ENCODE measurements at regions not wholly inside any gene's neighbourhood (a gene's known extent, or its start where the extent isn't known, plus 50 kb on each side); places are given as distances from the start of the nearest gene placed in this dataset.

DNA sequence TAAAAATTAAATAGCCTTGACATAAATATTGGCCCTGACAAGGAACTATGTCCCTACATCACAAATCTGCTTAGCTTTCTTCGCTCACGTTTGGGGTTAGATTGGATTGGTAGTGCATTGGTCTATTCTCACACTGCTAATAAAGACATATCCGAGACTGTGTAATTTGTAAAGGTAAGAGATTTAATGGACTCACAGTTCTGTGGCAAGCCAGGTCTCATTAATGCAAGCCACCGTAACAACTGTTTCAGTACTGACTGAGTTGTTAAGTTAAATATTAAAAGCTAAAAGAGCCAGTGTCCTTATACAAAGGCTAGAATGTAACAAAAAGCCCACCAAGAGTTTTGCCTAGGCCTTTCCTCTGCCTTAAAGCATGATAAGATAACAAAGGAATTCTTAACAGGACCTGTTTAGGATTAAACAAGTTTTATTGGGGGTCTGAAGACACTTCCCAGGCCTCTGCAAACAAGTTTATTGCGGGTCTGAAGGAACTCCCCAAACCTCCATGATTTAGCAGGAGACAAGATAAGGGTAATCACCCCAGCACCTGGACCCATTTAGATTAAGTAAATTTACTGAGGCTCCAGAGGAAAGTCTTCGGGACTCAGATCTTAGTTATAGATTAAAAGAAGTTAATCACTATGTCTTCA lies 88.2 kb upstream of the PTGDR start:
- TF ChIP-seq, protein P1, sequence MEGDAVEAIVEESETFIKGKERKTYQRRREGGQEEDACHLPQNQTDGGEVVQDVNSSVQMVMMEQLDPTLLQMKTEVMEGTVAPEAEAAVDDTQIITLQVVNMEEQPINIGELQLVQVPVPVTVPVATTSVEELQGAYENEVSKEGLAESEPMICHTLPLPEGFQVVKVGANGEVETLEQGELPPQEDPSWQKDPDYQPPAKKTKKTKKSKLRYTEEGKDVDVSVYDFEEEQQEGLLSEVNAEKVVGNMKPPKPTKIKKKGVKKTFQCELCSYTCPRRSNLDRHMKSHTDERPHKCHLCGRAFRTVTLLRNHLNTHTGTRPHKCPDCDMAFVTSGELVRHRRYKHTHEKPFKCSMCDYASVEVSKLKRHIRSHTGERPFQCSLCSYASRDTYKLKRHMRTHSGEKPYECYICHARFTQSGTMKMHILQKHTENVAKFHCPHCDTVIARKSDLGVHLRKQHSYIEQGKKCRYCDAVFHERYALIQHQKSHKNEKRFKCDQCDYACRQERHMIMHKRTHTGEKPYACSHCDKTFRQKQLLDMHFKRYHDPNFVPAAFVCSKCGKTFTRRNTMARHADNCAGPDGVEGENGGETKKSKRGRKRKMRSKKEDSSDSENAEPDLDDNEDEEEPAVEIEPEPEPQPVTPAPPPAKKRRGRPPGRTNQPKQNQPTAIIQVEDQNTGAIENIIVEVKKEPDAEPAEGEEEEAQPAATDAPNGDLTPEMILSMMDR (IDR thresholded peaks at IDR 0.05; ENCODE audit: low read length): no peak
- no peak for TF ChIP-seq EZH2 (optimal IDR thresholded peaks at IDR 0.05; ENCODE audit: low read depth, low read length)
- TF ChIP-seq EZH2phosphoT487 (IDR thresholded peaks at IDR 0.05; ENCODE audit: low read length): no peak

Data from MM.1S (cell line).